GM12878 (cell line): ENCODE measurements at regions not wholly inside any gene's neighbourhood (a gene's known extent, or its start where the extent isn't known, plus 50 kb on each side); places are given as distances from the start of the nearest gene placed in this dataset.

Experiments used
- ATAC-seq: fragments of 200-7000 bp; cut with Tn5 transposase; 3 replicates; pipeline ENCODE4 v1.9.1; 2020; ENCODE audit warnings: mild to moderate bottlenecking, moderate library complexity
- BruUV-seq: library from RNA; stranded (reverse); fragments of 400-500 nt; replicated peaks from 2 replicates; lab custom pipeline; 2021; lab: Mats Ljungman, UMichigan
- CTCF ChIA-PET: fragments of 300-600 bp; sonication (Branson Sonifier 250); formaldehyde crosslinking; extraction: SDS; loops from one replicate; lab custom pipeline; 2021; ENCODE audit warnings: inconsistent platforms; lab: Yijun Ruan, JAX
- POLR2A ChIA-PET: fragments of 350-600 bp; formaldehyde crosslinking; extraction: SDS; loops from one replicate; lab custom pipeline; 2021; ENCODE audit warnings: inconsistent platforms; lab: Charles Lee
- RAD21 ChIA-PET: fragments of 300-600 bp; sonication (Branson Sonifier 250); formaldehyde crosslinking; loops from one replicate; lab custom pipeline; 2023; ENCODE audit warnings: antibody characterized with exemption; ENCODE audit not compliant: unreplicated experiment; lab: Charles Lee
- SMC1A ChIA-PET: fragments of 300-600 bp; sonication (Branson Sonifier 250); formaldehyde crosslinking; loops from one replicate; lab custom pipeline; 2023; ENCODE audit not compliant: unreplicated experiment, uncharacterized antibody; lab: Charles Lee
- DNase-seq: peaks from one replicate; pipeline ENCODE4 v3.0.0-alpha.2; 2011; ENCODE audit warnings: low read depth, low spot score
- FAIRE-seq: peaks from 3 replicates; lab custom pipeline; 2011; peaks lifted over from hg19 to GRCh38; lab: Jason Lieb, UNC
- H2AFZ ChIP-seq: 2 replicates; pipeline ENCODE4 v1.6.0; 2011; ENCODE audit warnings: low read depth, low read length, control low read depth; ENCODE audit not compliant: control insufficient read depth
- H3K27ac ChIP-seq: 2 replicates; pipeline ENCODE4 v1.5.1; 2011; ENCODE audit warnings: control low read depth; ENCODE audit not compliant: control insufficient read depth, insufficient read depth
- H3K27me3 ChIP-seq, 2 experiments: replicated peaks in 1 of 2; 2 replicates each; pipeline versions ENCODE4 v1.6.0 to v1.6.1; 2011; ENCODE audit warnings: low read length in 1 of 2; ENCODE audit not compliant: control insufficient read depth in 2 of 2, insufficient read depth in 2 of 2
- H3K36me3 ChIP-seq, 2 experiments: 2 replicates each; pipeline ENCODE4 v1.5.1; 2011; ENCODE audit warnings: low read length in 1 of 2; ENCODE audit not compliant: control insufficient read depth in 2 of 2, insufficient read depth in 2 of 2
- H3K4me1 ChIP-seq: 2 replicates; pipeline ENCODE4 v1.6.1; 2011; ENCODE audit warnings: mild to moderate bottlenecking, low read length, moderate library complexity, mixed read lengths; ENCODE audit not compliant: control insufficient read depth, insufficient read depth
- H3K4me2 ChIP-seq: 2 replicates; pipeline ENCODE4 v1.6.0; 2011; ENCODE audit warnings: control low read depth; ENCODE audit not compliant: control insufficient read depth, insufficient read depth
- H3K4me3 ChIP-seq: fragments of 200-600 bp; sonication (generic); 2 replicates; pipeline ENCODE4 v1.5.1; 2016
- H3K79me2 ChIP-seq: 2 replicates; pipeline ENCODE4 v1.6.0; 2011; ENCODE audit warnings: low read length; ENCODE audit not compliant: control insufficient read depth, insufficient read depth
- H3K9ac ChIP-seq: 2 replicates; pipeline ENCODE4 v1.8.0; 2011; ENCODE audit warnings: low read length, control low read depth, mixed read lengths; ENCODE audit not compliant: control insufficient read depth, insufficient read depth
- H3K9me3 ChIP-seq: replicated peaks from 3 replicates; pipeline ENCODE4 v1.5.1; 2011; ENCODE audit warnings: mild to moderate bottlenecking, low read length; ENCODE audit not compliant: control insufficient read depth, insufficient read depth
- H4K20me1 ChIP-seq: 2 replicates; pipeline ENCODE4 v1.6.0; 2011; ENCODE audit not compliant: control insufficient read depth, insufficient read depth
- FOXK2 ChIP-seq: fragments of 450-650 bp; IDR thresholded peaks from 2 replicates; pipeline ENCODE4 v1.6.1; 2017; ENCODE audit warnings: mild to moderate bottlenecking, moderate library complexity
- PAX8 ChIP-seq: fragments of 450-650 bp; IDR thresholded peaks from 2 replicates; pipeline ENCODE4 v1.6.1; 2017; ENCODE audit warnings: mild to moderate bottlenecking, moderate library complexity
- POLR2AphosphoS5 ChIP-seq: IDR thresholded peaks from 2 replicates; pipeline ENCODE4 v1.6.1; 2011; ENCODE audit warnings: mild to moderate bottlenecking, low read length, inconsistent platforms
- SP1 ChIP-seq: IDR thresholded peaks from one replicate; pipeline ENCODE4 v1.6.1; 2011; ENCODE audit warnings: low read depth, low read length
- SREBF1 ChIP-seq: IDR thresholded peaks from 2 replicates; pipeline ENCODE4 v1.6.1; 2012; ENCODE audit warnings: mild to moderate bottlenecking, low read length
- SRF ChIP-seq, 2 experiments: IDR thresholded peaks; 2 replicates each; pipeline ENCODE4 v1.6.1; 2011; ENCODE audit warnings: low read depth in 2 of 2, low read length in 2 of 2, mild to moderate bottlenecking in 1 of 2, moderate library complexity in 1 of 2
- ZNF24 ChIP-seq: fragments of 450-650 bp; IDR thresholded peaks from 2 replicates; pipeline ENCODE4 v1.6.1; 2017; ENCODE audit warnings: antibody characterized with exemption, mild to moderate bottlenecking
- WGBS: methylation state at CpG from one replicate; pipeline ENCODE4 v1.1.6; 2016; ENCODE audit warnings: low lambda C conversion rate; ENCODE audit not compliant: insufficient replicate concordance, insufficient coverage; ENCODE audit errors: missing lambda C conversion rate; 5-methylcytosine and 5-hydroxymethylcytosine counted together
- in situ Hi-C: fragments of 300-500 bp; cut with MboI; formaldehyde crosslinking; loops from 9 replicates; pipeline ENCODE4 v1.14.3; 2018; ENCODE audit warnings: mixed read lengths
- intact Hi-C: fragments of 100-400 bp; cut with micrococcal nuclease; formaldehyde crosslinking; loops from one replicate; pipeline ENCODE4 v1.14.2; 2022; ENCODE audit not compliant: unreplicated experiment
- TF ChIP-seq, protein P1 (sequence below): IDR thresholded peaks from 2 replicates; pipeline ENCODE4 v1.6.1; 2012; ENCODE audit warnings: improper control_type of control experiment, low read depth, low read length; ENCODE audit not compliant: insufficient replicate concordance
- TF ChIP-seq, protein P2 (sequence below): IDR thresholded peaks from 2 replicates; pipeline ENCODE4 v1.6.1; 2011; ENCODE audit warnings: mild to moderate bottlenecking, low read depth, low read length, moderate library complexity; ENCODE audit not compliant: insufficient replicate concordance
- TF ChIP-seq, protein P3 (sequence below): fragments of 150-350 bp; IDR thresholded peaks from 2 replicates; pipeline ENCODE4 v1.6.1; 2016; ENCODE audit warnings: low read depth, low read length
- TF ChIP-seq, protein P4 (sequence below): fragments of 450-650 bp; formaldehyde crosslinking; IDR thresholded peaks from 2 replicates; pipeline ENCODE4 v1.4.0; 2020; ENCODE audit warnings: mild to moderate bottlenecking, moderate library complexity

DNA sequence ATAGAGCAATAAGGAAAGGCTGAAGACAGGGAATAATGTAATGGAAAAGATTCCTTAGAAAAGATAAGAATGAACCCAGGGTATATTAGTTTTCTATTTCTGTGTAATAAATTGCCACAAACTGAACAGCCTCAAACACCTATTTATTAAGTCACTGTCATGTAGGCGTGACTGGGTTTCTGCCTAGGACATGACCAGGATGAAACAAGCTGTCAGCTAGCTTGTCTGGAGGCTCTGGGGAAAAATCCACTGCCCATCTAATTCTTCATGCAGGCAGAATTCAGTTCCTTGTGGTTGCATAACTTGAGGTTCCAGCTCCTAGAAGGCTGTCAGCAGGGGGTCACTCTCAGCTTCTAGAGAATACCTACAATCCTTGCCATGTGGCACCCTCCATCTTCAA lies 277.7 kb downstream of the TMA16 start:
- 0% methylated on average over 1 of the region's 1 CpG for WGBS
- TF ChIP-seq SP1, result no peak
- no peak for TF ChIP-seq SREBF1
- no peak for TF ChIP-seq POLR2AphosphoS5
- TF ChIP-seq FOXK2, result no peak
- no peak for TF ChIP-seq SRF (IDR thresholded peaks at IDR 0.05; ENCODE audit: low read depth in 2 of 2, low read length in 2 of 2)
- TF ChIP-seq, protein P1, sequence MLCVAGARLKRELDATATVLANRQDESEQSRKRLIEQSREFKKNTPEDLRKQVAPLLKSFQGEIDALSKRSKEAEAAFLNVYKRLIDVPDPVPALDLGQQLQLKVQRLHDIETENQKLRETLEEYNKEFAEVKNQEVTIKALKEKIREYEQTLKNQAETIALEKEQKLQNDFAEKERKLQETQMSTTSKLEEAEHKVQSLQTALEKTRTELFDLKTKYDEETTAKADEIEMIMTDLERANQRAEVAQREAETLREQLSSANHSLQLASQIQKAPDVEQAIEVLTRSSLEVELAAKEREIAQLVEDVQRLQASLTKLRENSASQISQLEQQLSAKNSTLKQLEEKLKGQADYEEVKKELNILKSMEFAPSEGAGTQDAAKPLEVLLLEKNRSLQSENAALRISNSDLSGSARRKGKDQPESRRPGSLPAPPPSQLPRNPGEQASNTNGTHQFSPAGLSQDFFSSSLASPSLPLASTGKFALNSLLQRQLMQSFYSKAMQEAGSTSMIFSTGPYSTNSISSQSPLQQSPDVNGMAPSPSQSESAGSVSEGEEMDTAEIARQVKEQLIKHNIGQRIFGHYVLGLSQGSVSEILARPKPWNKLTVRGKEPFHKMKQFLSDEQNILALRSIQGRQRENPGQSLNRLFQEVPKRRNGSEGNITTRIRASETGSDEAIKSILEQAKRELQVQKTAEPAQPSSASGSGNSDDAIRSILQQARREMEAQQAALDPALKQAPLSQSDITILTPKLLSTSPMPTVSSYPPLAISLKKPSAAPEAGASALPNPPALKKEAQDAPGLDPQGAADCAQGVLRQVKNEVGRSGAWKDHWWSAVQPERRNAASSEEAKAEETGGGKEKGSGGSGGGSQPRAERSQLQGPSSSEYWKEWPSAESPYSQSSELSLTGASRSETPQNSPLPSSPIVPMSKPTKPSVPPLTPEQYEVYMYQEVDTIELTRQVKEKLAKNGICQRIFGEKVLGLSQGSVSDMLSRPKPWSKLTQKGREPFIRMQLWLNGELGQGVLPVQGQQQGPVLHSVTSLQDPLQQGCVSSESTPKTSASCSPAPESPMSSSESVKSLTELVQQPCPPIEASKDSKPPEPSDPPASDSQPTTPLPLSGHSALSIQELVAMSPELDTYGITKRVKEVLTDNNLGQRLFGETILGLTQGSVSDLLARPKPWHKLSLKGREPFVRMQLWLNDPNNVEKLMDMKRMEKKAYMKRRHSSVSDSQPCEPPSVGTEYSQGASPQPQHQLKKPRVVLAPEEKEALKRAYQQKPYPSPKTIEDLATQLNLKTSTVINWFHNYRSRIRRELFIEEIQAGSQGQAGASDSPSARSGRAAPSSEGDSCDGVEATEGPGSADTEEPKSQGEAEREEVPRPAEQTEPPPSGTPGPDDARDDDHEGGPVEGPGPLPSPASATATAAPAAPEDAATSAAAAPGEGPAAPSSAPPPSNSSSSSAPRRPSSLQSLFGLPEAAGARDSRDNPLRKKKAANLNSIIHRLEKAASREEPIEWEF, result no peak
- TF ChIP-seq ZNF24, result no peak
- TF ChIP-seq, protein P2, sequence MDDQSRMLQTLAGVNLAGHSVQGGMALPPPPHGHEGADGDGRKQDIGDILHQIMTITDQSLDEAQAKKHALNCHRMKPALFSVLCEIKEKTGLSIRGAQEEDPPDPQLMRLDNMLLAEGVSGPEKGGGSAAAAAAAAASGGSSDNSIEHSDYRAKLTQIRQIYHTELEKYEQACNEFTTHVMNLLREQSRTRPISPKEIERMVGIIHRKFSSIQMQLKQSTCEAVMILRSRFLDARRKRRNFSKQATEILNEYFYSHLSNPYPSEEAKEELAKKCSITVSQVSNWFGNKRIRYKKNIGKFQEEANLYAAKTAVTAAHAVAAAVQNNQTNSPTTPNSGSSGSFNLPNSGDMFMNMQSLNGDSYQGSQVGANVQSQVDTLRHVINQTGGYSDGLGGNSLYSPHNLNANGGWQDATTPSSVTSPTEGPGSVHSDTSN, result no peak
- TF ChIP-seq, protein P3, sequence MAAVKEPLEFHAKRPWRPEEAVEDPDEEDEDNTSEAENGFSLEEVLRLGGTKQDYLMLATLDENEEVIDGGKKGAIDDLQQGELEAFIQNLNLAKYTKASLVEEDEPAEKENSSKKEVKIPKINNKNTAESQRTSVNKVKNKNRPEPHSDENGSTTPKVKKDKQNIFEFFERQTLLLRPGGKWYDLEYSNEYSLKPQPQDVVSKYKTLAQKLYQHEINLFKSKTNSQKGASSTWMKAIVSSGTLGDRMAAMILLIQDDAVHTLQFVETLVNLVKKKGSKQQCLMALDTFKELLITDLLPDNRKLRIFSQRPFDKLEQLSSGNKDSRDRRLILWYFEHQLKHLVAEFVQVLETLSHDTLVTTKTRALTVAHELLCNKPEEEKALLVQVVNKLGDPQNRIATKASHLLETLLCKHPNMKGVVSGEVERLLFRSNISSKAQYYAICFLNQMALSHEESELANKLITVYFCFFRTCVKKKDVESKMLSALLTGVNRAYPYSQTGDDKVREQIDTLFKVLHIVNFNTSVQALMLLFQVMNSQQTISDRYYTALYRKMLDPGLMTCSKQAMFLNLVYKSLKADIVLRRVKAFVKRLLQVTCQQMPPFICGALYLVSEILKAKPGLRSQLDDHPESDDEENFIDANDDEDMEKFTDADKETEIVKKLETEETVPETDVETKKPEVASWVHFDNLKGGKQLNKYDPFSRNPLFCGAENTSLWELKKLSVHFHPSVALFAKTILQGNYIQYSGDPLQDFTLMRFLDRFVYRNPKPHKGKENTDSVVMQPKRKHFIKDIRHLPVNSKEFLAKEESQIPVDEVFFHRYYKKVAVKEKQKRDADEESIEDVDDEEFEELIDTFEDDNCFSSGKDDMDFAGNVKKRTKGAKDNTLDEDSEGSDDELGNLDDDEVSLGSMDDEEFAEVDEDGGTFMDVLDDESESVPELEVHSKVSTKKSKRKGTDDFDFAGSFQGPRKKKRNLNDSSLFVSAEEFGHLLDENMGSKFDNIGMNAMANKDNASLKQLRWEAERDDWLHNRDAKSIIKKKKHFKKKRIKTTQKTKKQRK, result no peak
- TF ChIP-seq PAX8, result no peak
- TF ChIP-seq, protein P4, sequence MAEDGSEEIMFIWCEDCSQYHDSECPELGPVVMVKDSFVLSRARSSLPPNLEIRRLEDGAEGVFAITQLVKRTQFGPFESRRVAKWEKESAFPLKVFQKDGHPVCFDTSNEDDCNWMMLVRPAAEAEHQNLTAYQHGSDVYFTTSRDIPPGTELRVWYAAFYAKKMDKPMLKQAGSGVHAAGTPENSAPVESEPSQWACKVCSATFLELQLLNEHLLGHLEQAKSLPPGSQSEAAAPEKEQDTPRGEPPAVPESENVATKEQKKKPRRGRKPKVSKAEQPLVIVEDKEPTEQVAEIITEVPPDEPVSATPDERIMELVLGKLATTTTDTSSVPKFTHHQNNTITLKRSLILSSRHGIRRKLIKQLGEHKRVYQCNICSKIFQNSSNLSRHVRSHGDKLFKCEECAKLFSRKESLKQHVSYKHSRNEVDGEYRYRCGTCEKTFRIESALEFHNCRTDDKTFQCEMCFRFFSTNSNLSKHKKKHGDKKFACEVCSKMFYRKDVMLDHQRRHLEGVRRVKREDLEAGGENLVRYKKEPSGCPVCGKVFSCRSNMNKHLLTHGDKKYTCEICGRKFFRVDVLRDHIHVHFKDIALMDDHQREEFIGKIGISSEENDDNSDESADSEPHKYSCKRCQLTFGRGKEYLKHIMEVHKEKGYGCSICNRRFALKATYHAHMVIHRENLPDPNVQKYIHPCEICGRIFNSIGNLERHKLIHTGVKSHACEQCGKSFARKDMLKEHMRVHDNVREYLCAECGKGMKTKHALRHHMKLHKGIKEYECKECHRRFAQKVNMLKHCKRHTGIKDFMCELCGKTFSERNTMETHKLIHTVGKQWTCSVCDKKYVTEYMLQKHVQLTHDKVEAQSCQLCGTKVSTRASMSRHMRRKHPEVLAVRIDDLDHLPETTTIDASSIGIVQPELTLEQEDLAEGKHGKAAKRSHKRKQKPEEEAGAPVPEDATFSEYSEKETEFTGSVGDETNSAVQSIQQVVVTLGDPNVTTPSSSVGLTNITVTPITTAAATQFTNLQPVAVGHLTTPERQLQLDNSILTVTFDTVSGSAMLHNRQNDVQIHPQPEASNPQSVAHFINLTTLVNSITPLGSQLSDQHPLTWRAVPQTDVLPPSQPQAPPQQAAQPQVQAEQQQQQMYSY, result no peak

More for the DNA sequence above, 277.7 kb downstream of the TMA16 start:
- Histone ChIP-seq H3K27ac (no peak overlapping the region), H3K79me2 (no peaks in the 10 kb centered on the region), H3K4me1 (no peaks in the 10 kb centered on the region), H3K27me3 (no peaks in the 10 kb centered on the region), H3K4me3 (no peak overlapping the region), H3K9me3 (no peaks in the 10 kb centered on the region), H3K4me2 (no peak overlapping the region), H3K36me3 (no peaks in the 10 kb centered on the region), H2AFZ (no peak overlapping the region), H3K9ac (no peak overlapping the region), H4K20me1 (no peaks in the 10 kb centered on the region)
- ChIA-PET CTCF (no interaction called here), RAD21 (no interaction called here), SMC1A (interaction anchor here (1.4 to 1.6 kb wide), 3 partner anchors 11 to 216 kb away, joined by 3 to 5 read pairs (median 4); no protein-coding TSS in a partner anchor), POLR2A (no interaction called here)
- no TSS peak for BruUV-seq
- intact Hi-C loops, result loop anchor here (5.0 kb wide), 1 partner anchor 250 kb away; no protein-coding TSS in a partner anchor
- in situ Hi-C loops, result loop anchor here (25.0 kb wide), 1 partner anchor 965 kb away; no protein-coding TSS in a partner anchor
- ATAC-seq (no peak), FAIRE-seq (no peak), DNase-seq (no peak)
